Activated T-cell treated with anti-CD3 and anti-CD28 coated beads, Interleukin-2, amount 50 U/mL, for 24 hours (primary cell): ENCODE measurements at regions not wholly inside any gene's neighbourhood (a gene's known extent, or its start where the extent isn't known, plus 50 kb on each side); places are given as distances from the start of the nearest gene placed in this dataset.

Source experiments
- DNase-seq: peaks from one replicate; pipeline ENCODE4 v3.0.0-alpha.2; 2020
- H3K27ac Mint-ChIP-seq: 2 replicates; pipeline ENCODE4 v1.8.0; 2020; ENCODE audit warnings: mild to moderate bottlenecking, mixed read lengths
- H3K27me3 Mint-ChIP-seq: 2 replicates; pipeline ENCODE4 v1.8.0; 2020; ENCODE audit warnings: mixed read lengths
- H3K36me3 Mint-ChIP-seq: 2 replicates; pipeline ENCODE4 v1.8.0; 2020; ENCODE audit warnings: low read depth, mixed read lengths
- H3K4me1 Mint-ChIP-seq: 2 replicates; pipeline ENCODE4 v1.8.0; 2020; ENCODE audit warnings: low read depth, mixed read lengths
- H3K4me3 Mint-ChIP-seq: 2 replicates; pipeline ENCODE4 v1.8.0; 2020; ENCODE audit warnings: mild to moderate bottlenecking, moderate library complexity, mixed read lengths
- H3K9me3 Mint-ChIP-seq: 2 replicates; pipeline ENCODE4 v1.8.0; 2020; ENCODE audit warnings: mixed read lengths

GRCh38 chr9:700365-701282 is 140.9 kb upstream of the DMRT1 start:
- H3K36me3 Mint-ChIP-seq: no peaks in the 10 kb centered on the region
- H3K4me3 Mint-ChIP-seq: no peak overlapping the region
- DNase-seq: no peak
- no peaks in the 10 kb centered on the region for H3K4me1 Mint-ChIP-seq
- H3K27me3 Mint-ChIP-seq: peaks cover 8% of the 10 kb centered on the region
- no peak overlapping the region for H3K27ac Mint-ChIP-seq
- H3K9me3 Mint-ChIP-seq: no peaks in the 10 kb centered on the region

- no peak overlapping the region for H3K27ac Mint-ChIP-seq
- no peak overlapping the region for H3K4me3 Mint-ChIP-seq
- H3K36me3 Mint-ChIP-seq: no peaks in the 10 kb centered on the region
- H3K27me3 Mint-ChIP-seq: peaks cover 22% of the 10 kb centered on the region
- no peaks in the 10 kb centered on the region for H3K9me3 Mint-ChIP-seq
- H3K4me1 Mint-ChIP-seq: peaks cover 11% of the 10 kb centered on the region
- DNase-seq: no peak
Measured at GRCh38 chr9:703392-703791, 138.1 kb upstream of the DMRT1 start.

GRCh38 chr9:706073-706472 is 135.4 kb upstream of the DMRT1 start:
- Mint-ChIP-seq H3K36me3 (no peaks in the 10 kb centered on the region), H3K4me3 (peak overlapping the region; percentile 76), H3K27me3 (peaks cover 39% of the 10 kb centered on the region), H3K27ac (no peak overlapping the region), H3K4me1 (peaks cover 11% of the 10 kb centered on the region), H3K9me3 (no peaks in the 10 kb centered on the region)
- no peak for DNase-seq

- Mint-ChIP-seq H3K27ac (peak overlapping the region; percentile 81), H3K27me3 (peaks cover 39% of the 10 kb centered on the region), H3K36me3 (no peaks in the 10 kb centered on the region), H3K9me3 (no peaks in the 10 kb centered on the region), H3K4me1 (peaks cover 11% of the 10 kb centered on the region), H3K4me3 (peak overlapping the region; percentile 76)
- peak; percentile 45 for DNase-seq
Measured at GRCh38 chr9:706606-707459, 134.7 kb upstream of the DMRT1 start.

- DNase-seq: no peak
- Mint-ChIP-seq H3K27ac (no peak overlapping the region), H3K27me3 (peaks cover 39% of the 10 kb centered on the region), H3K9me3 (no peaks in the 10 kb centered on the region), H3K36me3 (no peaks in the 10 kb centered on the region), H3K4me3 (no peak overlapping the region), H3K4me1 (peaks cover 11% of the 10 kb centered on the region)
Measured at GRCh38 chr9:708182-708550, 133.3 kb upstream of the DMRT1 start.

GRCh38 chr9:708551-709432 is 132.7 kb upstream of the DMRT1 start:
- peaks cover 11% of the 10 kb centered on the region for H3K4me1 Mint-ChIP-seq
- no peak for DNase-seq
- H3K27ac Mint-ChIP-seq: no peak overlapping the region
- H3K4me3 Mint-ChIP-seq: no peak overlapping the region
- H3K9me3 Mint-ChIP-seq: no peaks in the 10 kb centered on the region
- H3K27me3 Mint-ChIP-seq: peaks cover 39% of the 10 kb centered on the region
- H3K36me3 Mint-ChIP-seq: no peaks in the 10 kb centered on the region

- H3K4me3 Mint-ChIP-seq: no peak overlapping the region
- no peak overlapping the region for H3K27ac Mint-ChIP-seq
- no peaks in the 10 kb centered on the region for H3K36me3 Mint-ChIP-seq
- H3K9me3 Mint-ChIP-seq: no peaks in the 10 kb centered on the region
- DNase-seq: no peak
- H3K27me3 Mint-ChIP-seq: peaks cover 29% of the 10 kb centered on the region
- H3K4me1 Mint-ChIP-seq: peaks cover 7% of the 10 kb centered on the region
Measured at GRCh38 chr9:710951-711745, 130.3 kb upstream of the DMRT1 start.

- DNase-seq: no peak
- no peaks in the 10 kb centered on the region for H3K4me1 Mint-ChIP-seq
- no peak overlapping the region for H3K4me3 Mint-ChIP-seq
- no peak overlapping the region for H3K27ac Mint-ChIP-seq
- no peaks in the 10 kb centered on the region for H3K9me3 Mint-ChIP-seq
- H3K27me3 Mint-ChIP-seq: peaks cover 21% of the 10 kb centered on the region
- H3K36me3 Mint-ChIP-seq: no peaks in the 10 kb centered on the region
Measured at GRCh38 chr9:711761-712553, 129.5 kb upstream of the DMRT1 start.

- no peak overlapping the region for H3K4me3 Mint-ChIP-seq
- no peak for DNase-seq
- H3K27me3 Mint-ChIP-seq: peaks cover 20% of the 10 kb centered on the region
- no peak overlapping the region for H3K27ac Mint-ChIP-seq
- no peaks in the 10 kb centered on the region for H3K36me3 Mint-ChIP-seq
- no peaks in the 10 kb centered on the region for H3K9me3 Mint-ChIP-seq
- no peaks in the 10 kb centered on the region for H3K4me1 Mint-ChIP-seq
Measured at GRCh38 chr9:712643-713042, 128.9 kb upstream of the DMRT1 start.

- Mint-ChIP-seq H3K4me1 (no peaks in the 10 kb centered on the region), H3K36me3 (no peaks in the 10 kb centered on the region), H3K27me3 (peaks cover 20% of the 10 kb centered on the region), H3K9me3 (no peaks in the 10 kb centered on the region), H3K4me3 (no peak overlapping the region), H3K27ac (no peak overlapping the region)
- DNase-seq: no peak
Measured at GRCh38 chr9:713091-713490, 128.4 kb upstream of the DMRT1 start.

GRCh38 chr9:714675-715074 is 126.8 kb upstream of the DMRT1 start:
- no peak for DNase-seq
- peaks cover 6% of the 10 kb centered on the region for H3K27me3 Mint-ChIP-seq
- no peak overlapping the region for H3K4me3 Mint-ChIP-seq

GRCh38 chr9:715300-715699 is 126.2 kb upstream of the DMRT1 start:
- Mint-ChIP-seq H3K27ac (no peak overlapping the region), H3K4me1 (no peaks in the 10 kb centered on the region), H3K36me3 (no peaks in the 10 kb centered on the region), H3K27me3 (peaks cover 7% of the 10 kb centered on the region), H3K4me3 (no peak overlapping the region), H3K9me3 (no peaks in the 10 kb centered on the region)
- no peak for DNase-seq

More at GRCh38 chr9:714675-715074, 126.8 kb upstream of the DMRT1 start:
- Mint-ChIP-seq H3K27ac (no peak overlapping the region), H3K9me3 (no peaks in the 10 kb centered on the region), H3K4me1 (no peaks in the 10 kb centered on the region), H3K36me3 (no peaks in the 10 kb centered on the region)

GRCh38 chr9:715743-716400 is 125.6 kb upstream of the DMRT1 start:
- Mint-ChIP-seq H3K27me3 (peaks cover 5% of the 10 kb centered on the region), H3K27ac (no peak overlapping the region), H3K4me3 (no peak overlapping the region), H3K4me1 (no peaks in the 10 kb centered on the region), H3K9me3 (no peaks in the 10 kb centered on the region), H3K36me3 (no peaks in the 10 kb centered on the region)
- no peak for DNase-seq
